ENCODE measurements at regions not wholly inside any gene's neighbourhood (a gene's known extent, or its start where the extent isn't known, plus 50 kb on each side); places are given as distances from the start of the nearest gene placed in this dataset.

DNA sequence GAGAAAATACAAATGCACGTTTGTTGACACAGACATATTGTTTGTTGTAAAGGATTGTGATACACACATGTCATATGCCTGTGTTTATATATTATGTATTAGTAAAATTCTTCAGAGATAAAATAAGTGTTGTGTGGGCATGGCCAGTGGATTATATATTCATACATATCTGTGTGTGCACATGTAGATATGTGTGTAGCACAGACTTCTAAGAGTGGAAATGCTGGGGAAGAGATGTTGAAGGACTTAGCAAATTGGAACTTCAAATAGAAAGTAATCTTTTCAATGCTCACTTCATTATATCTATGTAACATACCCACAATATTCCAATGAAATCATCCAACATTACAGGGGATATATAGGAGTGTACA is 413.2 kb downstream of the LMO7 start:
- TF ChIP-seq PAX5 (IDR thresholded peaks at IDR 0.05; ENCODE audit: insufficient read depth, low read length, severe bottlenecking): no peak
- no peak for TF ChIP-seq SPI1 (IDR thresholded peaks at IDR 0.05; ENCODE audit: low read depth, low read length)
- no peak for TF ChIP-seq POLR2A (IDR thresholded peaks at IDR 0.05; ENCODE audit: low read depth, low read length)
- TF ChIP-seq TAF1 (IDR thresholded peaks at IDR 0.05; ENCODE audit: low read depth, low read length): no peak
- no peak for TF ChIP-seq POLR2AphosphoS5 (IDR thresholded peaks at IDR 0.05; ENCODE audit: low read depth, low read length)
